Embryonic facial prominence (tissue), 1 donor: ENCODE measurements at regions not wholly inside any gene's neighbourhood (a gene's known extent, or its start where the extent isn't known, plus 50 kb on each side); places are given as distances from the start of the nearest gene placed in this dataset.
"Not testable (repeated sequence)": the region's sequence is repeated elsewhere in the genome, so short reads cannot be mapped to it uniquely, and the experiment has no call there.

ENCODE experiments used
- DNase-seq: peaks from one replicate; pipeline ENCODE4 v3.0.0-alpha.2; 2016; ENCODE audit errors: extremely low spot score

DNA sequence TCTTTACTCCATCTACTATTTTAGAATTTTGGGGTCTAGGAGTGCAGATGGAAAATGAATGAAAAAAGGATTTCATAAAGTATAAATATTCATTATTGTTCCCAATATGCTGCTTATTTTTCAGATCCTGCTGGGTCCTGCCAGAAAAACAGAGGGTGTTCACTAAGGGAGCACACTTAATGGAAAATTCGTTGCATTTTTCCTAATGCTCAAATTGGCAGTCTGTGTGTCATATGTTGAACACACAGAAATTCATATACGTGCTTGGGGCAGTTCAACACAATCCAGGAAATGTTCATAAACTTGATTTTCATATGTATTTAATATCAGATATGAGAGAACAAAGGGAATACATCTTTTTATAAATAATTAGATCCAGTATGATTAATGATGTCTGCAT, 1019.4 kb downstream of the EPHA7 start:
- DNase-seq, result no peak

- DNase-seq, result not testable (repeated sequence)
Observed at GRCh38 chr6:92388706-92389105, 1030.7 kb downstream of the EPHA7 start.

- no peak for DNase-seq
Observed at GRCh38 chr6:92380803-92381601, 1038.4 kb downstream of the EPHA7 start.

GRCh38 chr6:92377137-92377536, 1042.2 kb downstream of the EPHA7 start:
- DNase-seq, result no peak

- no peak for DNase-seq
Observed at GRCh38 chr6:92376691-92377090, 1042.7 kb downstream of the EPHA7 start.

DNA sequence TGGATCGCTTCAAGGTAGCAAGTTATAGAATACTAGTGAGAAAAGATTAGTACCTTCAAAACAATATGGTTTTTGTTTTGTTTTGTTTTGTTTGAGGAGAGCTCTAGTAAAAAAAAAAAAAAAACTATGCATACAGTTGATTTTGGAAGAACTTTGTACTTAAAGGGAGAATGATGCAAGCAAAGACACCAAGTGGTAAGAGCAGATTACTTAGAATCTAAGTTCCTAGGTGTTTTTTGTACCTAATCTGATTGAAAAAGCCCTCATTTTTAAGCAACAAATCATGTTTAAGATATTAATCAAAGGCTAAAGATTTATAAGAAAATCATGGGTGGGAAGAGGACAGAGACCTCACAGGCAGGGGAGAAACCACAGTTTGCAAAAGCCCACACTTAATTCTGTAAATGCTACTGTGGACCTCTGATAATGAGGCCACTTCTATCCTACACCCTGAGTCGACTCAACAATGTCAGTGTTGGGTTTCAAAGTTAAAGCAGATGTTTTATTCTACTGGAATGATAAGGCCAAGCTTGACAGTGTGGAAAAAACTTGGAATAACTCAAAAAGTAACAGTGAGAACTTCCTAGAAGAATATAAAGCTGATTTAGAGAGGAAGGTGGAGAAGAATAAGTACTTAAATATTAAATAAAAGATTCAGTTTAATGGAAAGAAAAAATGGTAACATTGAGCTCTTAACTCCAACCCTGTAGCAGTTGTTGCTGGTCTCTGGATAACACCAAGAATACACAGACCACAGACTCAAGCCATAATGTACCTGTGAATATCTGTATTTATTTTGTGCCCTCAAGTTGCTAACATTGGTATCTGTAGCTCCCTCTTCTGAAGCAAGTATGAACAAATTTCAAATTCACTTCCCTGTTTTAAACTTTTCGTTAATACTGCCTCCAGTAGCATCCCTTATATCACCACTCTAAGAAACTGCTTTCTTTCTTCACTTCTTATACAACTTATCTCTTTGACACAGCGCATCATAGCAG, 1047.8 kb downstream of the EPHA7 start:
- DNase-seq, result no peak

DNA sequence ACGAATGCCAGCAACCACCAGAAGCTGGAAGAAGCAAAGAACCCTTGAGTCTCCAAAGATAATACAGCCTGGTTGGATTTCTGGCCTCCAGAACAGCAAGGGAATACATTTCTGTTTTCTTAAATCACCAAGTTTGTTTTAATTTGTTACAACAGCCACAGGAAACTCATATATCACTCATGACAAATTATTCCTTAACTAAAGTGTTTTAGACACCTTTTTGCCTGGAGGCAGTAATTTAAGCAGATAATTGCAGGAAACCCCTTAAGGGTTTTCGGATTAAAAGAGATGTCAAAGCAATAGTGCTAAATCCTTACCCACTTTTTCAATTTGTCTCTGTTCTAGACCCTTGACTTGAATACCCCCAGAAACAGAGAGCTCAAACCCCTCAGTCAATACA, 1050.0 kb downstream of the EPHA7 start:
- no peak for DNase-seq

DNA sequence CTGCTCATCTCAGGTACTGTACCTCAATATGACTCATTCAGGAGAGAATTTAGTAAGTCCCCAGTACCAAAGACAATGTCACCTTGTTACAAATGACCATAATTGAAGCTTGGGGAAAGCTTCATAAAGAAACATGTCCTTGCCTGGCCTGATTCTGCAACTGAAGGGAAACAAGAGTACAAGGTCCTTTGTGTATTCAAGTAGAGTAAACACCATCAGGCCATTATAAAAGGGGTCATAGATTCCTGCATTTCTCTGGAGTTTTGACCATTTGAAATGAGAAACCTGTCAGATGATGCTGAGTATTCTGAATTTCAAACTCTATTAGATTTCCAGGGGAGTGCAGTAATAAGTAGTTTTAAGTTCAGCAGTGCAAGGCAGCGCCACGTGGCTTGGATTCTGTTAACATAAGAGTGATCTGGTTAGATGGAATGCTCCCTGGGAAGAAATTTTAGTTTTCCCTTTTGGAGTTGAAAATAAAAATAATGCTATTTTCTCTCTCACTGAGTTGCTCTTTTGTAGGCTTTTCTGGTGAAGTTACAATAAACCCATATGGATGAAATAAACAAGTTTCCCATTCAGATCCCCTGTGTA, 1054.3 kb downstream of the EPHA7 start:
- DNase-seq, result peak; percentile 63

DNA sequence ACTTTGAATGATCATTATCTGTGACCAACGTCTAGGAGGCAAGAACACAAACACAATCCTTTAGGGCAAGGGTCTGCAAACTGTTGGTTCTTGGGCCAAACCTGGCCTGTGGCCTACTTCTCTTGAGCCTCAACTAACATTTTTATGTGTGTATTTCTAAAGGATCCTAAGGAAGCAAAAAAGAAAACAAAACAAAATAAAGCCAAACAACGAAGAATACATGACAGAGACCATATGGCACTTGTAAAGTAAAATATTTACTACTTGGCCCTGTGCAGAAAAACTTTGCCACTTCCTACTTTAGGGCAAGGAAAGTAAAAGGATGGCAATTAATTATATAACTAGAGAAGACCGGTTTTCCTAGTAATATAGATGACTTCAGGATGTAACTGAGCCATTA, 1056.2 kb downstream of the EPHA7 start:
- DNase-seq, result no peak

- DNase-seq, result no peak
Observed at GRCh38 chr6:92362404-92362803, 1057.0 kb downstream of the EPHA7 start.

GRCh38 chr6:92361990-92362389, 1057.4 kb downstream of the EPHA7 start:
- no peak for DNase-seq

DNA sequence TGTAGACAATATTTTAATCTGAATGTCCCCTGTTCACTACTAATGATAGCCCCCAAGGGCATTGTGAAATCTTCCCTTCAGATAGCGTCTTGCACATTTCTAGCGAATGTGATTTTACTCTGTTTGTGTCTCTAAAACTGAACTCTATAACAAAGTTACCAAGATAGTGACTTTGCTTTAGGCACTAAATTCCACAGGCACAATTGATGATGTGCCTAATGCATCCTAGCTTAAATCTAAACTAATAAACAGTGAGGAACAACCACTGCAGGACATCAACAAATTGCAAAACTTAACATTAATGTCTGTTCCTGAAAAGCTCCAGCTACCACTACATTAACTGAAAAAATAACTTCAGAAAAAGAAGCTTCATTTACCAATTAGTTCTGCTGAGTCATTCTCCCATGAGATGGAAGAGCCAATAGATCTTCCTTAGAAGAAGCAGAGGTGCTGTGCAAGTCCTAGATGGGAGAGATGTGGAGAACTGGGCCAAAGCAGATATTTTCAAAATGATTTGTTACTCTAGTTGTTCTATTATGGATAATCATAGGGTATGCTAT, 1065.0 kb downstream of the EPHA7 start:
- DNase-seq, result no peak

DNA sequence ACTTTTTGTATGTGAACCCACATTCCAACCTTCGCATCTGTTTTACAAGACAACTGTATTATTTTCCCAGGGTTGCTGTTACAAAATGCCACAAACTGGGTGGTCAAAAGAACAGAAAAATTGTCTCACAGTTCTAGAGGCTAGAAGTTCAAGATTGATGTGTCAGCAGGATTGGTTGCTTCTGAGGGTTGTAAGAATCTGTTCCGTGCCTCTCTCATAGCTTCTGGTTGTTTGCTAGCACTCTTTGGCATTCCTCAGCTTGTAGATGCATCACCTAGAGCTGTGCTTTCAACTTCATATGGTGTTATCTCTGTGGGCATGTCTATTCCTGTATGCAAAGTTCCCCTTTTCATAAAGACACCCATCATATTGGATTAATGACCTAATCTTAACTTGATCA, 1067.2 kb downstream of the EPHA7 start:
- DNase-seq, result no peak

- no peak for DNase-seq
Observed at GRCh38 chr6:92341201-92341600, 1078.2 kb downstream of the EPHA7 start.

- DNase-seq, result no peak
Observed at GRCh38 chr6:92339936-92340640, 1079.3 kb downstream of the EPHA7 start.

DNA sequence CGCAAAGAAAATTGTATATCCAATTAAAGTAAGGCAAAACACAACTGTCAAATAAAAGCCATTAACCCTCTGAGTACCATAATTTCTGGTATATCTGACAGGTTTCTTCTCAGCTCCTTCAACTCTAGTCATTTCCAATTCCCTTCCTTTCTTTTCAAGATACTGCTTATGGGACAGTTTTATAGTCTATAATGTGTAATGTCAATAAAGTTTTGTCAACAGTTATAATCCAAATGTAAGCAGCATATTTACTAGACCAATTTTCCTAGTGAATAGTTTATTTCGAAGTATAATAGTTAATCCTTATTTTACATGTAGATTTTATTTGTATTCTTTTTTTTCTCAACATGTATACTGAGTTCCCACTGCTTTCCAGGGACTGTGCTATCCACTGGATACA, 1081.8 kb downstream of the EPHA7 start:
- no peak for DNase-seq

- no peak for DNase-seq
Observed at GRCh38 chr6:92329208-92329847, 1090.0 kb downstream of the EPHA7 start.

DNA sequence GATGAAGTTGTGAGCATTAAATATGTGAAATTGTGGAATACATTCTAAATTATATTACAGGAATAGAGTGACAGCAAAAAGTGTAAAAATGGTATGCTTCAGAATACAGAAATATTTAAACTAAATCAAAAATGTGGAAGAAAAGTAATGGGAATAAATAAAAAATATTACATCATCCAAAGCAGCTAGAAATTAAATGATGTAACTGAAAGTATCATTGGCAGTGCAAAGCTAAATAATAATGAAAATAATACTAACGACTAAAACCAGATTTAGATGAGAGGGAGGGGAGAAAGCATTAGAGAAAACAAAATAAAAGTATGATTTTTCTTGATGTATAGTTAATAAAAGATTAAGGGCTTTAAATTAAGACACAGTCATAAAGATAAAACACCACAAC, 1104.0 kb downstream of the EPHA7 start:
- no peak for DNase-seq

GRCh38 chr6:92297101-92297500, 1122.3 kb downstream of the EPHA7 start:
- DNase-seq, result no peak

GRCh38 chr6:92292067-92292466, 1127.3 kb downstream of the EPHA7 start:
- DNase-seq, result no peak

DNA sequence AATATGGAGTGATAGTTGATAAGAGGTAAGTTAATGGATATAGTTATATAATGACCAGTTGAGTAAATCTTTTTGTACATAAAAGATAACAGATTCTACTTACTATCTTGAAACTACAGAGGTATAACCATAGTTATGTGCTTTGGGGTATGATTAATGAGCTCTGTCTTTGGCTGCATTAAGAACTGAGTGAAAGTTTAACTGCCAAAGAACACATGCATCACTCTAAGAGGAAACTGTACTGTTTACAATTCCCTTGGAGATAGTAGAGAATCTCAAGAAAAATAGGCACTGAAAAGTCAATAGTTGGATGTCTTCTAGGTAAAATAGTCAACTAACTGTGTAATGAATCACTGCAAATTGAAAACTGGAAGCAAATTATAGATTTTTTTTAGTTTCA, 1129.5 kb downstream of the EPHA7 start:
- no peak for DNase-seq
